ENCODE measurements at regions not wholly inside any gene's neighbourhood (a gene's known extent, or its start where the extent isn't known, plus 50 kb on each side); places are given as distances from the start of the nearest gene placed in this dataset.
"Not testable (repeated sequence)": the region's sequence is repeated elsewhere in the genome, so short reads cannot be mapped to it uniquely, and the experiment has no call there.

DNA sequence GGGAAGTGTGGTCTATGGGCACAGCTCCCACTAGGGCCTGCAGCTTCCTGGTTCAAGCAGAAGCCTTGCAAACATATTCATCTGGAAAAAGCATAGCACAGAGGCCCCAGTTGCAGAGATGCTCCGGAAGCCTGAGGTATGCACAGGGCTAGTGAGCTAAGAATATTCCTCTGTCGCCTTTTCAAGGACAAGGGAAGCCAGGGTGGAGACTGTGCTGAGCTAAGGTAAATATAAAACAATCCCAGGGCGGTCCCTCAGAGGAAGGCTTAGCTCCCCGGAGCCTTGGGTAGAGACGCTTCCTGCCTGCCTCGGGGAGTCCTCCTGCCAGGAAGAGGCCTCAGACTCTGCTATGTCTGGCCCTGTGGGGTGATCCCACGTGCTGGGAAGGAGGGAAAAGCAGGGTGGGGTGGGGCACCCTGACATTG, 134.8 kb upstream of the FOXA2 start:
- Histone ChIP-seq H3K4me1 (ENCODE audit: control insufficient read depth in 1 of 2, insufficient read depth in 2 of 2, low read length in 2 of 2) (no peaks in the 10 kb centered on the region), H3K9me3 (ENCODE audit: control insufficient read depth, low read length) (no peaks in the 10 kb centered on the region), H3K36me3 (ENCODE audit: control insufficient read depth in 1 of 2, insufficient read depth in 2 of 2, low read length in 1 of 2) (no peaks in the 10 kb centered on the region), H3K27ac (ENCODE audit: low read depth in 1 of 2, low read length in 2 of 2) (no peak overlapping the region), H3K4me3 (ENCODE audit: low read length in 2 of 2) (no peak overlapping the region), H3K27me3 (ENCODE audit: control insufficient read depth in 1 of 2, insufficient read depth in 2 of 2, low read length in 1 of 2) (no peaks in the 10 kb centered on the region)
- 40 to 50% methylated on average over 7 of the region's 7 CpGs for WGBS, 2 donors
- ATAC-seq (ENCODE audit: low FRiP score) = peak; percentile 36
- intact Hi-C loops (cut with DNase I) = no loop called here
- no peak for DNase-seq

DNA sequence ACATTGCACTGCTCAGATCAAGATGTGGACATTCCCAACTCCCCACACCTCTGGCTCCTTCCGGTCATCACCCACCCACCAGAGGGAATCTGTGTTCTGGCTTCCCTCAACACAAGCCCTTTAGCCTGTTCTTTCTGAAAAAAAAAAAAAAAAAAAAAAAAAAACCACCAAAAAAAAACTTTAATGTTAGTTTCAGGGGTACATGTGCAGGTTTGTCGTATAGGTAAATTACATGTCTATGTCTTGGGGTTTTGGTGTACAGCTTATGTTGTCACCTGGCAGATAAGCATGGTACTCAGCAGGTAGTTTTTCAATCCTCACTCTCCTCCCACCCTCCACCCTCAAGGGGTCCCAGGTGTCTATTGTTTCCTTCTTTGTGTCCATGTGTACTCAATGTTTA, 135.8 kb upstream of the FOXA2 start:
- DNase-seq = no peak
- no peak for ATAC-seq (ENCODE audit: low FRiP score)
- Histone ChIP-seq H3K4me3 (ENCODE audit: low read length in 2 of 2) (no peak overlapping the region), H3K36me3 (ENCODE audit: control insufficient read depth in 1 of 2, insufficient read depth in 2 of 2, low read length in 1 of 2) (no peaks in the 10 kb centered on the region), H3K27ac (ENCODE audit: low read depth in 1 of 2, low read length in 2 of 2) (no peak overlapping the region), H3K27me3 (ENCODE audit: control insufficient read depth in 1 of 2, insufficient read depth in 2 of 2, low read length in 1 of 2) (no peaks in the 10 kb centered on the region), H3K9me3 (ENCODE audit: control insufficient read depth, low read length) (no peaks in the 10 kb centered on the region), H3K4me1 (ENCODE audit: control insufficient read depth in 1 of 2, insufficient read depth in 2 of 2, low read length in 2 of 2) (no peaks in the 10 kb centered on the region)
- intact Hi-C loops (cut with DNase I) = no loop called here
- 95 to 97% methylated on average over 2 of the region's 2 CpGs for WGBS, 2 donors

DNA sequence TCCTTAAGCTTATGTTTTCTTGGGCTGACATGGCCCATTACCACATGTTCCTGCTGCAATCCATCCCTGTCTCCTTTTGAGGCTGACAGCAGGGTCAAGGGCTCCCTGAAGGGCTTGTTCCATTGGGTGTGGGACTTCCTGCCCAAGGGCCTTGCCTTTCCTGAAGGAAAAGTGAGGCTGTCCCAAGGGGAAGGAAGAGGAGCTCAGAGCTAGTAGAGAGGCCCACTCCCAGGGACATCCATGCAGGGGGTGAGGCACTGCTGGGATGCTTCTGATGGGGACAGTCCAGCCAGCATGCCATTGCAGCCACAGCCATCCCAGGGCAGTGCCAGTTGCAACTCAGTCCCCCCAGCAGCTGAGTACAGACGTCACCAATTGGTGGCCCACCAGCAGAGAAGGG, 138.4 kb upstream of the FOXA2 start:
- Histone ChIP-seq H3K9me3 (ENCODE audit: control insufficient read depth, low read length) (no peaks in the 10 kb centered on the region), H3K4me1 (ENCODE audit: control insufficient read depth in 1 of 2, insufficient read depth in 2 of 2, low read length in 2 of 2) (no peaks in the 10 kb centered on the region), H3K27me3 (ENCODE audit: control insufficient read depth in 1 of 2, insufficient read depth in 2 of 2, low read length in 1 of 2) (no peaks in the 10 kb centered on the region), H3K4me3 (ENCODE audit: low read length in 2 of 2) (no peak overlapping the region), H3K36me3 (ENCODE audit: control insufficient read depth in 1 of 2, insufficient read depth in 2 of 2, low read length in 1 of 2) (no peaks in the 10 kb centered on the region), H3K27ac (ENCODE audit: low read depth in 1 of 2, low read length in 2 of 2) (no peak overlapping the region)
- ATAC-seq (ENCODE audit: low FRiP score) (no peak), DNase-seq (no peak)
- intact Hi-C loops (cut with DNase I) = no loop called here
- 79 to 80% methylated on average over 1 of the region's 1 CpG for WGBS, 2 donors

DNA sequence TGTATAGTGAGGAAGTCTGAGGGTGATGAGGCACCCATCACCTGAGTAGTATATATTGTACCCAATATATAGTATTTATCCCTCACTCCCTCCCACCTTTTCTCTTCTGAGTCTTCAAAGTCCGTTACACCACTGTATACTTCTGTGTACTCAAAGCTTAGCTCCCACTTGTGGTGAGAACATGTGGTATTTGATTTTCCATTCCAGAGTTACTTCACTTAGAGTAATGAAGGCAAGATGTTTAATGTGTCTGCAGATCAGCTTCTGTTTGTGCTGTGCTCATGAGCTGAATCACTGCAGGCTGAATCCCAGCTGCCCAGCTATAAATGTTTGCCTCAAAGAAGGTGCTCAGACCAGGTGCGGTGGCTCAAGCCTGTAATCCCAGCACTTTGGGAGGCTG, 139.3 kb upstream of the FOXA2 start:
- no peak overlapping the region for H3K4me3 ChIP-seq (ENCODE audit: low read length in 2 of 2)
- H3K4me1 ChIP-seq (ENCODE audit: control insufficient read depth in 1 of 2, insufficient read depth in 2 of 2, low read length in 2 of 2) = no peaks in the 10 kb centered on the region
- H3K27ac ChIP-seq (ENCODE audit: low read depth in 1 of 2, low read length in 2 of 2) = no peak overlapping the region
- H3K9me3 ChIP-seq (ENCODE audit: control insufficient read depth, low read length) = no peaks in the 10 kb centered on the region
- intact Hi-C loops (cut with DNase I) = no loop called here
- ATAC-seq (ENCODE audit: low FRiP score) = no peak
- 91 to 93% methylated on average over 2 of the region's 2 CpGs for WGBS, 2 donors
- H3K27me3 ChIP-seq (ENCODE audit: control insufficient read depth in 1 of 2, insufficient read depth in 2 of 2, low read length in 1 of 2) = no peaks in the 10 kb centered on the region
- H3K36me3 ChIP-seq (ENCODE audit: control insufficient read depth in 1 of 2, insufficient read depth in 2 of 2, low read length in 1 of 2) = no peaks in the 10 kb centered on the region
- no peak for DNase-seq

DNA sequence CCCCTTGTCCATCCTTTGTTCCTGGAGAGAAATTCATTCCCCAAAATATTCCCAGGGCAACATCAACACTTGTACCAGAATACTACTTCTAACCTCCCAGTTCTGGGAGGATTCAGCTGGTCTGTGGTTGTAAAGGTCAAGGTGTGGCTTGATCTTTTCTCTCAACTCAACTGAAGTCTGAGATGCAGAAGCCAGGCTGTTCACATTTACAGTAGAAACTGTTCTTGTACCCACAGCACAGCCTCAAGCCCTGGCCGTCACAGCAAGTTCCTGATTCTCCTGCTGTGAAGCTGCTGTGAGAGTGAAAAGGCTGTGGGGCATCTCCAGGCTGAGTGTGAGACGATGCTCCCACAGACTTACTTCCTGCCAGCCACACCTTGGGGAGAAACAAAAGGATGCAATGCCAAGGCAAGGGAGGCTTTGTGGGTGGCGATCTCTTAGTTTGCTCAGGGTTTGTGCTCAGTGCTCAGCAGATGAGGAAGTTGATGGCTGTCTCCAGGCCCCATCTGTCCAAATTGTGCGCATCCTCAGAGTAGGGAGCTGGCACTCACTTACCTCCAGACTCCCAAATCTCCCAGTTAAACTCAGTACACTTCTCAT, 143.9 kb upstream of the FOXA2 start:
- H3K27ac ChIP-seq (ENCODE audit: low read depth in 1 of 2, low read length in 2 of 2) = no peak overlapping the region
- WGBS, 2 donors = 95 to 96% methylated on average over 4 of the region's 4 CpGs
- intact Hi-C loops (cut with DNase I) = no loop called here
- ATAC-seq (ENCODE audit: low FRiP score) (no peak), DNase-seq (no peak)
- H3K27me3 ChIP-seq (ENCODE audit: control insufficient read depth in 1 of 2, insufficient read depth in 2 of 2, low read length in 1 of 2) = no peaks in the 10 kb centered on the region
- H3K9me3 ChIP-seq (ENCODE audit: control insufficient read depth, low read length) = no peaks in the 10 kb centered on the region
- H3K36me3 ChIP-seq (ENCODE audit: control insufficient read depth in 1 of 2, insufficient read depth in 2 of 2, low read length in 1 of 2) = no peaks in the 10 kb centered on the region
- no peak overlapping the region for H3K4me3 ChIP-seq (ENCODE audit: low read length in 2 of 2)
- no peaks in the 10 kb centered on the region for H3K4me1 ChIP-seq (ENCODE audit: control insufficient read depth in 1 of 2, insufficient read depth in 2 of 2, low read length in 2 of 2)

DNA sequence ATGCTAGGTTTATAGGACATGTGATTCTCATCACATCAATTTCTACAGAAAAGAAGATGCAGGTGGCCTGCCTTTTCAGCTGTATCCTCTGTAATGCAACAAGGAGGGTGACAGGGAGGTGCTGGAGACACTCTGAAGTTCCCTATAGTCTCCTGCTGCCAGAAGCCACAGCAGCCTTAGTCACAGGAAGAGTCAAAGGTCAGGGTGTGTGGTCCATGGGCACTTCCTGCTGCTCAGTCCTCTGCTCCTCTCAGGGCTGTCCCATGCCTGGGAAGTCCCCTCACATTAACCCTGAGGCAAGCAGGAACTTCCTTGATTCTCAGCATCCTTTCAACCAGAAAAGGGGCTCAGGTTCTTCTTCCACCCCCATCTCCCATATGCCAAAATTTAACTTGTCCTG, 144.8 kb upstream of the FOXA2 start:
- Histone ChIP-seq H3K27me3 (ENCODE audit: control insufficient read depth in 1 of 2, insufficient read depth in 2 of 2, low read length in 1 of 2) (no peaks in the 10 kb centered on the region), H3K4me3 (ENCODE audit: low read length in 2 of 2) (no peak overlapping the region), H3K9me3 (ENCODE audit: control insufficient read depth, low read length) (no peaks in the 10 kb centered on the region), H3K27ac (ENCODE audit: low read depth in 1 of 2, low read length in 2 of 2) (no peak overlapping the region), H3K36me3 (ENCODE audit: control insufficient read depth in 1 of 2, insufficient read depth in 2 of 2, low read length in 1 of 2) (no peaks in the 10 kb centered on the region), H3K4me1 (ENCODE audit: control insufficient read depth in 1 of 2, insufficient read depth in 2 of 2, low read length in 2 of 2) (no peaks in the 10 kb centered on the region)
- intact Hi-C loops (cut with DNase I) = no loop called here
- ATAC-seq (ENCODE audit: low FRiP score) (no peak), DNase-seq (no peak)

DNA sequence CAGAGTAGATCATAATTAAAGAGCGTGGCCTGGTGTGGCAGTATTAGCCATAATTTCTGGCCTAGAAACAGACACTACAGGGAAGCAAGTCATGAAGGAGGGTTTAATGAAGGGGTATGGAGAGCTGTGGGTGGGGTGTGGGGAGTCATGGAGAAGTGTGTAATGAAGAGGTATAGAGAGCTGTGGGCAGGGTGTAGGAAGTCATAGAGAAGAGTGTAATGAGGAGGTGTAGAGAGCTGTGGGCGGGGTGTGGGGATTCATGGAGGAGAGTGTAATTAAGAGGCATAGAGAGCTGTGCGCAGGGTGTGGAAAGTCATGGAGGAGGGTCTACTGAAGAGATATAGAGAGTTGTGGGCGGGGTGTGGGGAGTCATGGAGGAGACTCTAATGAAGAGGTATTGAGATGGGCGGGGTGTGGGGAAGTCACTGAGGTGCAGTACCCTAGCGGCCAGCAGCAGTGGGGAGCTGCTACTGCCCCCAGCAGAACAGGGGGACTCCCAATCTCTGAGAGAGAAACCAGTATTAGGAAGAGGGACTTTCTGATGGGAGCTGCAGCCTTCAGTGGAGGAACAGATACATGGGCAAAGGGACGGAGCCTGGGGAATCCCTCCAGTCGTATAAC, 145.4 kb upstream of the FOXA2 start:
- Histone ChIP-seq H3K27ac (ENCODE audit: low read depth in 1 of 2, low read length in 2 of 2) (no peak overlapping the region), H3K4me1 (ENCODE audit: control insufficient read depth in 1 of 2, insufficient read depth in 2 of 2, low read length in 2 of 2) (no peaks in the 10 kb centered on the region), H3K36me3 (ENCODE audit: control insufficient read depth in 1 of 2, insufficient read depth in 2 of 2, low read length in 1 of 2) (no peaks in the 10 kb centered on the region), H3K4me3 (ENCODE audit: low read length in 2 of 2) (no peak overlapping the region), H3K27me3 (ENCODE audit: control insufficient read depth in 1 of 2, insufficient read depth in 2 of 2, low read length in 1 of 2) (no peaks in the 10 kb centered on the region), H3K9me3 (ENCODE audit: control insufficient read depth, low read length) (no peaks in the 10 kb centered on the region)
- no peak for ATAC-seq (ENCODE audit: low FRiP score)
- 93 to 97% methylated on average over 8 of the region's 8 CpGs for WGBS, 2 donors
- no peak for DNase-seq
- intact Hi-C loops (cut with DNase I) = no loop called here

DNA sequence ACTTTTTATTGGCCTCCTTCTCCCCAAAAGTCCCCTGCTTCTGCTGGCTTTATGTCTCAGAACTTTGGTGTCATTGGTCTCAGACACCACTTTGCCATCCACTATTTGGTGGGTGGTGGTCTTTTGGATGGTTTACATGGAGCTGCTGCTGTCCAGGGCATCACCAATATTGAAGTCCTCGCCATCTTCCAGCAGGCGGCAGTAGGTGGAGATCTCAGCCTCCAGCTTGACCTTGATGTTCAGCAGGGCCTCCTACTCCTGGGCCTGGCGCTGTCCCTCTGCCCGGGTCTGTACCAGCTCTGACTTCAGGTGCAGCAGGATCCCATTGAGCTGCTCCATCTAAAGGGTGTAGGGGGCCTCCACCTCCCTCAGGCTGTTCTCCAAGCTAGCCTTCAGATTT, 148.4 kb upstream of the FOXA2 start:
- 92 to 97% methylated on average over 4 of the region's 4 CpGs for WGBS, 2 donors
- intact Hi-C loops (cut with DNase I) = no loop called here

DNA sequence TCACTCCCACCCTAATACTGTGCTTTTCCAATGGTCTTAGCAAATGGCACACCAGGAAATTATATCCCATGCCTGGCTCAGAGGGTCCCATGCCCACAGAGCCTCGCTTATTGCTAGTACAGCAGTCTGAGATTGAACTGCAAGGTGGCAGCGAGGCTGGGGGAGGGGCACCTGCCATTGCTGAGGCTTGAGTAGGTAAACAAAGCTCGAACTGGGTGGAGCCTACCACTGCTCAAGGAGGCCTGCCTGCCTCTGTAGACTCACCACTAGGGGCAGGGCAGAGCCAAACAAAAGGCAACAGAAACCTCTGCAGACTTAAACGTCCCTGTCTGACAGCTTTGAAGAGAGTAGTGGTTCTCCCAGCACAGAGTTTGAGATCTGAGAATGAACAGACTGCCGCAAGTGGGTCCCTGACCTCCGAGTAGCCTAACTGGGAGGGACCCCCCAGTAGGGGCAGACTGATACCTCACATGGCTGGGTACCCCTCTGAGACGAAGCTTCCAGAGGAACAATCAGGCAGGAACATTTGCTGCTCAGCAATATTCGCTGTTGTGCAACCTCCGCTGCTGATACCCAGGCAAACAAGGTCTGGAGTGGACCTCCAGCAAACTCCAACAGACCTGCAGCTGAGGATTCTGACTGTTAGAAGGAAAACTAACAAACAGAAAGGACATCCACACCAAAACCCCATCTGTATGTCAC, 150.7 kb upstream of the FOXA2 start:
- H3K27ac ChIP-seq (ENCODE audit: low read depth in 1 of 2, low read length in 2 of 2); DNase-seq; ATAC-seq (ENCODE audit: low FRiP score); H3K9me3 ChIP-seq (ENCODE audit: control insufficient read depth, low read length); intact Hi-C loops (cut with DNase I); H3K27me3 ChIP-seq (ENCODE audit: control insufficient read depth in 1 of 2, insufficient read depth in 2 of 2, low read length in 1 of 2); H3K4me3 ChIP-seq (ENCODE audit: low read length in 2 of 2); H3K4me1 ChIP-seq (ENCODE audit: control insufficient read depth in 1 of 2, insufficient read depth in 2 of 2, low read length in 2 of 2); H3K36me3 ChIP-seq (ENCODE audit: control insufficient read depth in 1 of 2, insufficient read depth in 2 of 2, low read length in 1 of 2): not testable (repeated sequence)
- WGBS, 2 donors = 83 to 84% methylated on average over 9 of the region's 9 CpGs

More for the DNA sequence above, 148.4 kb upstream of the FOXA2 start:
- Histone ChIP-seq H3K27ac (ENCODE audit: low read depth in 1 of 2, low read length in 2 of 2) (no peak overlapping the region), H3K27me3 (ENCODE audit: control insufficient read depth in 1 of 2, insufficient read depth in 2 of 2, low read length in 1 of 2) (no peaks in the 10 kb centered on the region), H3K9me3 (ENCODE audit: control insufficient read depth, low read length) (no peaks in the 10 kb centered on the region), H3K36me3 (ENCODE audit: control insufficient read depth in 1 of 2, insufficient read depth in 2 of 2, low read length in 1 of 2) (no peaks in the 10 kb centered on the region), H3K4me1 (ENCODE audit: control insufficient read depth in 1 of 2, insufficient read depth in 2 of 2, low read length in 2 of 2) (no peaks in the 10 kb centered on the region), H3K4me3 (ENCODE audit: low read length in 2 of 2) (no peak overlapping the region)
- DNase-seq (no peak), ATAC-seq (ENCODE audit: low FRiP score) (no peak)
